D721Med (cell line): ENCODE measurements at regions not wholly inside any gene's neighbourhood (a gene's known extent, or its start where the extent isn't known, plus 50 kb on each side); places are given as distances from the start of the nearest gene placed in this dataset.
"Not testable (repeated sequence)": the region's sequence is repeated elsewhere in the genome, so short reads cannot be mapped to it uniquely, and the experiment has no call there.

Experiments
- DNase-seq: peaks from one replicate; pipeline ENCODE4 v3.0.0; 2011; ENCODE audit warnings: low spot score; ENCODE audit not compliant: insufficient read length
- FAIRE-seq: peaks from 2 replicates; lab custom pipeline; 2011; peaks lifted over from hg19 to GRCh38; lab: Jason Lieb, UNC
- CTCF ChIP-seq: IDR thresholded peaks from 2 replicates; pipeline ENCODE4 v1.5.1; 2012; ENCODE audit warnings: mild to moderate bottlenecking, control low read depth; ENCODE audit not compliant: insufficient read depth; ENCODE audit errors: missing control alignments

- no peak for FAIRE-seq
- no peak for TF ChIP-seq CTCF
- DNase-seq = no peak
These were observed 156.9 kb downstream of the VEGFA start for GRCh38 chr6:43926634-43927531.

GRCh38 chr6:43925636-43926139 lies 155.7 kb downstream of the VEGFA start:
- FAIRE-seq = not testable (repeated sequence)

GRCh38 chr6:43924222-43924702 lies 154.3 kb downstream of the VEGFA start:
- TF ChIP-seq CTCF = no peak
- no peak for DNase-seq
- FAIRE-seq = no peak

More at GRCh38 chr6:43925636-43926139, 155.7 kb downstream of the VEGFA start:
- not testable (repeated sequence) for DNase-seq

- FAIRE-seq (no peak), DNase-seq (no peak)
- no peak for TF ChIP-seq CTCF
These were observed 153.6 kb downstream of the VEGFA start for GRCh38 chr6:43923376-43924221.

- TF ChIP-seq CTCF = no peak
- DNase-seq (no peak), FAIRE-seq (no peak)
These were observed 152.7 kb downstream of the VEGFA start for GRCh38 chr6:43922426-43923375.

GRCh38 chr6:43921548-43922425 lies 151.8 kb downstream of the VEGFA start:
- no peak for FAIRE-seq
- no peak for TF ChIP-seq CTCF

More at GRCh38 chr6:43921548-43922425, 151.8 kb downstream of the VEGFA start:
- no peak for DNase-seq
